ENCODE measurements at regions not wholly inside any gene's neighbourhood (a gene's known extent, or its start where the extent isn't known, plus 50 kb on each side); places are given as distances from the start of the nearest gene placed in this dataset.

DNA sequence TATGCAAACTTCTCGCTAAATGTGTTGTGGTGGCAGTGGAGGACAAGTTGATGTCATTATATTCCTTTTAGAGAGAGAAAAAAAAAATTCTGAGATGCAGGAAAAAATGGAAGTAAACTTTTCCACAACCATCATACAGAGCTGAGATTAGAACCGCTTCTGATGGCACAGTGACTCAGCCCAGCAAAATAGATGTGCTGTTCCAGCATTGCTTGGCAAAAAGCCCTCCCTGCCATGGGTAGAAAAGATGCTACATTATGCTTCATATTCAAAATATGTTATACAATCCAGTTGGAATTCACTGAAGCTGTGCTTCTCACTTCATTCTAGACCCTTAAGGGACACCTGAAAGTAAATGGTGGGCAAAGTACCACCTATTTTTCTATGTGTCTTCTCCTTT lies 1047.6 kb upstream of the FANCL start:
- no peaks in the 10 kb centered on the region for H3K9me2 ChIP-seq (ENCODE audit: insufficient read depth)
- no peak for DNase-seq
- no peaks in the 10 kb centered on the region for H3K4me1 ChIP-seq (ENCODE audit: insufficient read depth)
- no peak overlapping the region for H3K9ac ChIP-seq
- no peaks in the 10 kb centered on the region for H3K27me3 ChIP-seq (replicated peaks; ENCODE audit: insufficient read depth)
- TF ChIP-seq EZH2phosphoT487 (IDR thresholded peaks at IDR 0.05; ENCODE audit: insufficient read depth, low read depth) (no peak), EZH2 (IDR thresholded peaks at IDR 0.05; ENCODE audit: insufficient read depth, poor library complexity, severe bottlenecking) (no peak)
- no peaks in the 10 kb centered on the region for H3K79me2 ChIP-seq (ENCODE audit: insufficient read depth)
- no peak overlapping the region for H2AFZ ChIP-seq
- H3K9me3 ChIP-seq (ENCODE audit: low read depth) = no peaks in the 10 kb centered on the region
- no peak overlapping the region for H3K4me2 ChIP-seq (ENCODE audit: unreplicated experiment)
- H3K4me3 ChIP-seq = no peak overlapping the region
- no peak overlapping the region for H3K27ac ChIP-seq
- in situ Hi-C loops (cut with MboI) = no loop called here
- WGBS, 2 experiments (ENCODE audit: low coverage in 1 of 2, low lambda C conversion rate in 2 of 2, missing lambda C conversion rate in 2 of 2) = 8 to 17% methylated on average over 2 of the region's 2 CpGs
- H3F3A ChIP-seq (ENCODE audit: insufficient read depth) = no peaks in the 10 kb centered on the region
- no peaks in the 10 kb centered on the region for H3K36me3 ChIP-seq (ENCODE audit: low read depth)
- H4K20me1 ChIP-seq (ENCODE audit: insufficient read depth) = no peaks in the 10 kb centered on the region

GRCh38 chr2:59282374-59283057 lies 1041.4 kb upstream of the FANCL start:
- Histone ChIP-seq H3K9ac (no peak overlapping the region), H3K36me3 (ENCODE audit: low read depth) (no peaks in the 10 kb centered on the region), H3K79me2 (ENCODE audit: insufficient read depth) (no peaks in the 10 kb centered on the region), H3K4me2 (ENCODE audit: unreplicated experiment) (no peak overlapping the region), H3K9me3 (ENCODE audit: low read depth) (no peaks in the 10 kb centered on the region), H3F3A (ENCODE audit: insufficient read depth) (no peaks in the 10 kb centered on the region), H3K27ac (no peak overlapping the region), H3K4me3 (no peak overlapping the region), H4K20me1 (ENCODE audit: insufficient read depth) (no peaks in the 10 kb centered on the region), H3K9me2 (ENCODE audit: insufficient read depth) (no peaks in the 10 kb centered on the region), H3K27me3 (replicated peaks; ENCODE audit: insufficient read depth) (no peaks in the 10 kb centered on the region), H2AFZ (no peak overlapping the region), H3K4me1 (ENCODE audit: insufficient read depth) (no peaks in the 10 kb centered on the region)
- WGBS, 2 experiments (ENCODE audit: low coverage in 1 of 2, low lambda C conversion rate in 2 of 2, missing lambda C conversion rate in 2 of 2) = 11 to 15% methylated on average over 6 of the region's 6 CpGs
- no peak for DNase-seq
- no peak for TF ChIP-seq EZH2phosphoT487 (IDR thresholded peaks at IDR 0.05; ENCODE audit: insufficient read depth, low read depth)
- no peak for TF ChIP-seq EZH2 (IDR thresholded peaks at IDR 0.05; ENCODE audit: insufficient read depth, poor library complexity, severe bottlenecking)
- in situ Hi-C loops (cut with MboI) = no loop called here

- Histone ChIP-seq H2AFZ (no peak overlapping the region), H3F3A (ENCODE audit: insufficient read depth) (no peaks in the 10 kb centered on the region), H3K4me1 (ENCODE audit: insufficient read depth) (no peaks in the 10 kb centered on the region), H3K27ac (no peak overlapping the region), H4K20me1 (ENCODE audit: insufficient read depth) (no peaks in the 10 kb centered on the region), H3K9me2 (ENCODE audit: insufficient read depth) (no peaks in the 10 kb centered on the region), H3K4me2 (ENCODE audit: unreplicated experiment) (no peak overlapping the region), H3K9ac (no peak overlapping the region), H3K27me3 (replicated peaks; ENCODE audit: insufficient read depth) (no peaks in the 10 kb centered on the region), H3K4me3 (no peak overlapping the region), H3K9me3 (ENCODE audit: low read depth) (no peaks in the 10 kb centered on the region), H3K79me2 (ENCODE audit: insufficient read depth) (no peaks in the 10 kb centered on the region), H3K36me3 (ENCODE audit: low read depth) (no peaks in the 10 kb centered on the region)
- TF ChIP-seq EZH2phosphoT487 (IDR thresholded peaks at IDR 0.05; ENCODE audit: insufficient read depth, low read depth) (no peak), EZH2 (IDR thresholded peaks at IDR 0.05; ENCODE audit: insufficient read depth, poor library complexity, severe bottlenecking) (no peak)
- in situ Hi-C loops (cut with MboI) = no loop called here
- no peak for DNase-seq
- 74 to 75% methylated on average over 5 of the region's 5 CpGs for WGBS, 2 experiments (ENCODE audit: low coverage in 1 of 2, low lambda C conversion rate in 2 of 2, missing lambda C conversion rate in 2 of 2)
Measured at GRCh38 chr2:59277671-59278070, 1036.5 kb upstream of the FANCL start.

- no peak overlapping the region for H3K4me3 ChIP-seq
- H3K79me2 ChIP-seq (ENCODE audit: insufficient read depth) = no peaks in the 10 kb centered on the region
- no peaks in the 10 kb centered on the region for H4K20me1 ChIP-seq (ENCODE audit: insufficient read depth)
- H3K9me3 ChIP-seq (ENCODE audit: low read depth) = no peaks in the 10 kb centered on the region
- H3K4me2 ChIP-seq (ENCODE audit: unreplicated experiment) = no peak overlapping the region
- H3F3A ChIP-seq (ENCODE audit: insufficient read depth) = no peaks in the 10 kb centered on the region
- DNase-seq = no peak
- H3K9ac ChIP-seq = no peak overlapping the region
- no peaks in the 10 kb centered on the region for H3K4me1 ChIP-seq (ENCODE audit: insufficient read depth)
- TF ChIP-seq EZH2 (IDR thresholded peaks at IDR 0.05; ENCODE audit: insufficient read depth, poor library complexity, severe bottlenecking) (no peak), EZH2phosphoT487 (IDR thresholded peaks at IDR 0.05; ENCODE audit: insufficient read depth, low read depth) (no peak)
- in situ Hi-C loops (cut with MboI) = no loop called here
- no peak overlapping the region for H2AFZ ChIP-seq
- no peaks in the 10 kb centered on the region for H3K36me3 ChIP-seq (ENCODE audit: low read depth)
- no peaks in the 10 kb centered on the region for H3K9me2 ChIP-seq (ENCODE audit: insufficient read depth)
- 40 to 59% methylated on average over 3 of the region's 3 CpGs for WGBS, 2 experiments (ENCODE audit: low coverage in 1 of 2, low lambda C conversion rate in 2 of 2, missing lambda C conversion rate in 2 of 2)
- no peak overlapping the region for H3K27ac ChIP-seq
- no peaks in the 10 kb centered on the region for H3K27me3 ChIP-seq (replicated peaks; ENCODE audit: insufficient read depth)
Measured at GRCh38 chr2:59276917-59277316, 1035.8 kb upstream of the FANCL start.

Data from GM23248 (cell line).